Mesendoderm (in vitro differentiated cells): ENCODE measurements at regions not wholly inside any gene's neighbourhood (a gene's known extent, or its start where the extent isn't known, plus 50 kb on each side); places are given as distances from the start of the nearest gene placed in this dataset.

Experiments
- DNase-seq: peaks from one replicate; pipeline ENCODE4 v3.0.0; 2013
- H2AK5ac ChIP-seq: 2 replicates; pipeline ENCODE4 v1.6.1; 2013; ENCODE audit warnings: low read length, inconsistent platforms
- H2BK120ac ChIP-seq: 2 replicates; pipeline ENCODE4 v1.6.1; 2013; ENCODE audit warnings: low read depth, mild to moderate bottlenecking, low read length, moderate library complexity, mixed read lengths
- H2BK15ac ChIP-seq: replicated peaks from 2 replicates; pipeline ENCODE4 v1.6.1; 2013; ENCODE audit warnings: low read depth, mild to moderate bottlenecking, moderate library complexity
- H2BK5ac ChIP-seq: 2 replicates; pipeline ENCODE4 v1.6.1; 2013; ENCODE audit warnings: low read length, inconsistent platforms
- H3K18ac ChIP-seq: 2 replicates; pipeline ENCODE4 v1.6.1; 2013; ENCODE audit warnings: mild to moderate bottlenecking, low read length, mixed read lengths
- H3K23ac ChIP-seq: one replicate; pipeline ENCODE4 v1.6.1; 2013; ENCODE audit warnings: low read length
- H3K27ac ChIP-seq: 2 replicates; pipeline ENCODE4 v1.5.1; 2013; ENCODE audit warnings: low read depth, mild to moderate bottlenecking, inconsistent platforms, low read length, moderate library complexity
- H3K27me3 ChIP-seq: 2 replicates; pipeline ENCODE4 v1.6.1; 2013; ENCODE audit warnings: low read length, control low read depth, mild to moderate bottlenecking, inconsistent platforms; ENCODE audit not compliant: insufficient read depth, poor library complexity
- H3K36me3 ChIP-seq: 2 replicates; pipeline ENCODE4 v1.6.1; 2013; ENCODE audit warnings: low read length, inconsistent platforms; ENCODE audit not compliant: control insufficient read depth, insufficient read depth
- H3K4ac ChIP-seq: one replicate; pipeline ENCODE4 v1.6.1; 2013; ENCODE audit warnings: low read depth, mild to moderate bottlenecking, low read length, moderate library complexity
- H3K4me1 ChIP-seq: 2 replicates; pipeline ENCODE4 v1.6.1; 2013; ENCODE audit warnings: low read depth, low read length, inconsistent platforms; ENCODE audit not compliant: control insufficient read depth
- H3K4me2 ChIP-seq: 2 replicates; pipeline ENCODE4 v1.6.1; 2013; ENCODE audit warnings: low read length
- H3K4me3 ChIP-seq: 2 replicates; pipeline ENCODE4 v1.5.1; 2013; ENCODE audit warnings: mild to moderate bottlenecking, low read length
- H3K56ac ChIP-seq: one replicate; pipeline ENCODE4 v1.6.1; 2013; ENCODE audit warnings: low read length
- H3K79me1 ChIP-seq: 2 replicates; pipeline ENCODE4 v1.6.1; 2013; ENCODE audit warnings: low read length, inconsistent platforms
- H3K79me2 ChIP-seq: 2 replicates; pipeline ENCODE4 v1.6.1; 2013; ENCODE audit warnings: mild to moderate bottlenecking, low read length; ENCODE audit not compliant: control insufficient read depth, insufficient read depth
- H3K9ac ChIP-seq: 2 replicates; pipeline ENCODE4 v1.6.1; 2013; ENCODE audit warnings: low read length, inconsistent platforms
- H4K5ac ChIP-seq: one replicate; pipeline ENCODE4 v1.6.1; 2013; ENCODE audit warnings: low read length
- H4K8ac ChIP-seq: one replicate; pipeline ENCODE4 v1.6.1; 2013; ENCODE audit warnings: low read depth, mild to moderate bottlenecking, control low read depth, low read length, moderate library complexity
- WGBS: extraction: QIAGEN DNeasy Blood & Tissue Kit; methylation state at CpG from one replicate; pipeline ENCODE4 v1.1.7; 2013; ENCODE audit warnings: low lambda C conversion rate, missing lambda C conversion rate; ENCODE audit not compliant: insufficient coverage; ENCODE audit errors: extremely low coverage; 5-methylcytosine and 5-hydroxymethylcytosine counted together

- Histone ChIP-seq H3K4me2 (no peak overlapping the region), H3K36me3 (no peaks in the 10 kb centered on the region), H3K79me2 (no peaks in the 10 kb centered on the region), H3K79me1 (no peaks in the 10 kb centered on the region), H3K4me3 (no peak overlapping the region), H3K23ac (no peak overlapping the region), H3K4ac (no peak overlapping the region), H3K9ac (no peak overlapping the region), H2BK5ac (no peak overlapping the region), H3K18ac (no peak overlapping the region), H2AK5ac (no peak overlapping the region), H3K56ac (no peak overlapping the region), H2BK120ac (peak overlapping the region; percentile 61), H3K4me1 (peaks cover 7% of the 10 kb centered on the region), H3K27me3 (no peaks in the 10 kb centered on the region), H4K5ac (no peak overlapping the region), H2BK15ac (no peak overlapping the region), H4K8ac (no peak overlapping the region), H3K27ac (no peak overlapping the region)
- DNase-seq = peak; percentile 71
- no CpG with 5 or more reads among the region's 2 CpGs for WGBS
These were observed 361.9 kb upstream of the MEX3C start for GRCh38 chr18:51559198-51559901.

- H4K5ac ChIP-seq = no peak overlapping the region
- H2BK5ac ChIP-seq = no peak overlapping the region
- H2AK5ac ChIP-seq = no peak overlapping the region
- no peak overlapping the region for H3K4me3 ChIP-seq
- H3K56ac ChIP-seq = no peak overlapping the region
- no peak overlapping the region for H2BK120ac ChIP-seq
- no peaks in the 10 kb centered on the region for H3K36me3 ChIP-seq
- H3K4ac ChIP-seq = no peak overlapping the region
- no peaks in the 10 kb centered on the region for H3K79me1 ChIP-seq
- WGBS = no CpG with 5 or more reads among the region's 1 CpG
- no peaks in the 10 kb centered on the region for H3K27me3 ChIP-seq
- H3K9ac ChIP-seq = no peak overlapping the region
- no peaks in the 10 kb centered on the region for H3K79me2 ChIP-seq
- DNase-seq = peak; percentile 35
- peaks cover 12% of the 10 kb centered on the region for H3K4me1 ChIP-seq
- H2BK15ac ChIP-seq = no peak overlapping the region
- H3K4me2 ChIP-seq = no peak overlapping the region
- H4K8ac ChIP-seq = no peak overlapping the region
- no peak overlapping the region for H3K18ac ChIP-seq
- H3K23ac ChIP-seq = no peak overlapping the region
- H3K27ac ChIP-seq = no peak overlapping the region
These were observed 362.4 kb upstream of the MEX3C start for GRCh38 chr18:51559902-51560287.

GRCh38 chr18:51561821-51562220, 364.3 kb upstream of the MEX3C start:
- H3K4me2 ChIP-seq = no peak overlapping the region
- H3K27ac ChIP-seq = no peak overlapping the region
- H4K5ac ChIP-seq = no peak overlapping the region
- no CpG with 5 or more reads among the region's 4 CpGs for WGBS
- DNase-seq = no peak
- no peaks in the 10 kb centered on the region for H3K79me1 ChIP-seq
- H3K23ac ChIP-seq = no peak overlapping the region
- H2BK5ac ChIP-seq = peak overlapping the region; percentile 18
- H3K4me1 ChIP-seq = peaks cover 14% of the 10 kb centered on the region
- no peaks in the 10 kb centered on the region for H3K36me3 ChIP-seq
- H3K79me2 ChIP-seq = no peaks in the 10 kb centered on the region
- peak overlapping the region; percentile 36 for H3K18ac ChIP-seq
- H3K9ac ChIP-seq = no peak overlapping the region
- H2AK5ac ChIP-seq = peak overlapping the region; percentile 66
- H2BK15ac ChIP-seq = no peak overlapping the region
- H3K4ac ChIP-seq = no peak overlapping the region
- H3K4me3 ChIP-seq = no peak overlapping the region
- H2BK120ac ChIP-seq = peak overlapping the region; percentile 89
- H3K56ac ChIP-seq = no peak overlapping the region
- no peaks in the 10 kb centered on the region for H3K27me3 ChIP-seq
- no peak overlapping the region for H4K8ac ChIP-seq

- H3K27ac ChIP-seq = peak overlapping the region; percentile 58
- WGBS = no CpG with 5 or more reads among the region's 5 CpGs
These were observed 365.4 kb upstream of the MEX3C start for GRCh38 chr18:51562866-51563265.

GRCh38 chr18:51563396-51563795, 365.9 kb upstream of the MEX3C start:
- no CpG with 5 or more reads among the region's 6 CpGs for WGBS
- Histone ChIP-seq H2BK15ac (no peak overlapping the region), H3K4ac (peak overlapping the region; percentile 90), H3K4me3 (no peak overlapping the region), H3K27me3 (no peaks in the 10 kb centered on the region), H3K23ac (no peak overlapping the region), H3K4me1 (peaks cover 15% of the 10 kb centered on the region), H3K27ac (peak overlapping the region; percentile 58), H3K18ac (peak overlapping the region; percentile 75), H3K79me2 (no peaks in the 10 kb centered on the region), H2BK120ac (no peak overlapping the region), H4K5ac (no peak overlapping the region), H2AK5ac (no peak overlapping the region), H2BK5ac (peak overlapping the region; percentile 97), H4K8ac (no peak overlapping the region), H3K56ac (peak overlapping the region; percentile 81), H3K4me2 (no peak overlapping the region), H3K79me1 (no peaks in the 10 kb centered on the region), H3K9ac (no peak overlapping the region), H3K36me3 (no peaks in the 10 kb centered on the region)
- peak; percentile 93 for DNase-seq

More at GRCh38 chr18:51562866-51563265, 365.4 kb upstream of the MEX3C start:
- Histone ChIP-seq H3K79me2 (no peaks in the 10 kb centered on the region), H2BK120ac (peak overlapping the region; percentile 57), H3K4me3 (no peak overlapping the region), H3K27me3 (no peaks in the 10 kb centered on the region), H3K4me2 (no peak overlapping the region), H2AK5ac (no peak overlapping the region), H3K18ac (peak overlapping the region; percentile 88), H3K23ac (no peak overlapping the region), H3K36me3 (no peaks in the 10 kb centered on the region), H4K5ac (no peak overlapping the region), H4K8ac (no peak overlapping the region), H2BK15ac (no peak overlapping the region), H3K79me1 (no peaks in the 10 kb centered on the region), H3K4ac (no peak overlapping the region), H3K4me1 (peaks cover 14% of the 10 kb centered on the region), H2BK5ac (peak overlapping the region; percentile 47), H3K56ac (peak overlapping the region; percentile 71), H3K9ac (no peak overlapping the region)
- peak; percentile 10 for DNase-seq

GRCh38 chr18:51568151-51568550, 370.7 kb upstream of the MEX3C start:
- H3K36me3 ChIP-seq = no peaks in the 10 kb centered on the region
- peak overlapping the region; percentile 19 for H2AK5ac ChIP-seq
- H2BK15ac ChIP-seq = no peak overlapping the region
- no peak overlapping the region for H3K4me3 ChIP-seq
- H2BK5ac ChIP-seq = no peak overlapping the region
- no peak overlapping the region for H4K5ac ChIP-seq
- H3K9ac ChIP-seq = no peak overlapping the region
- no peak overlapping the region for H3K27ac ChIP-seq
- H3K79me1 ChIP-seq = no peaks in the 10 kb centered on the region
- peak overlapping the region; percentile 82 for H3K18ac ChIP-seq
- no peak overlapping the region for H3K56ac ChIP-seq
- WGBS = no CpG with 5 or more reads among the region's 1 CpG
- H3K79me2 ChIP-seq = no peaks in the 10 kb centered on the region
- peaks cover 18% of the 10 kb centered on the region for H3K4me1 ChIP-seq
- H4K8ac ChIP-seq = no peak overlapping the region
- H3K23ac ChIP-seq = no peak overlapping the region
- no peak for DNase-seq
- peak overlapping the region; percentile 91 for H3K4ac ChIP-seq
- H3K27me3 ChIP-seq = no peaks in the 10 kb centered on the region
- no peak overlapping the region for H2BK120ac ChIP-seq
- H3K4me2 ChIP-seq = no peak overlapping the region
